ENCODE measurements at regions not wholly inside any gene's neighbourhood (a gene's known extent, or its start where the extent isn't known, plus 50 kb on each side); places are given as distances from the start of the nearest gene placed in this dataset.
"Not testable (repeated sequence)": the region's sequence is repeated elsewhere in the genome, so short reads cannot be mapped to it uniquely, and the experiment has no call there.

GRCh38 chrX:63270873-63271272, 80.3 kb downstream of the SPIN4 start:
- no peak for ATAC-seq
- TF ChIP-seq ISL1 (CRISPR knock-in tag; IDR thresholded peaks at IDR 0.05) = no peak
- no peak for TF ChIP-seq GLIS3 (CRISPR knock-in tag; IDR thresholded peaks at IDR 0.05)
- no peak for TF ChIP-seq PPARA (CRISPR knock-in tag; IDR thresholded peaks at IDR 0.05; ENCODE audit: borderline replicate concordance)
- no peak for TF ChIP-seq TCF4 (CRISPR knock-in tag; IDR thresholded peaks at IDR 0.05; ENCODE audit: borderline replicate concordance)
- no peak for TF ChIP-seq SNAI2 (CRISPR knock-in tag; IDR thresholded peaks at IDR 0.05)
- no peak for TF ChIP-seq ESRRG (CRISPR knock-in tag; IDR thresholded peaks at IDR 0.05)
- TF ChIP-seq OSR1 (CRISPR knock-in tag; IDR thresholded peaks at IDR 0.05) = no peak
- TF ChIP-seq, protein P1, sequence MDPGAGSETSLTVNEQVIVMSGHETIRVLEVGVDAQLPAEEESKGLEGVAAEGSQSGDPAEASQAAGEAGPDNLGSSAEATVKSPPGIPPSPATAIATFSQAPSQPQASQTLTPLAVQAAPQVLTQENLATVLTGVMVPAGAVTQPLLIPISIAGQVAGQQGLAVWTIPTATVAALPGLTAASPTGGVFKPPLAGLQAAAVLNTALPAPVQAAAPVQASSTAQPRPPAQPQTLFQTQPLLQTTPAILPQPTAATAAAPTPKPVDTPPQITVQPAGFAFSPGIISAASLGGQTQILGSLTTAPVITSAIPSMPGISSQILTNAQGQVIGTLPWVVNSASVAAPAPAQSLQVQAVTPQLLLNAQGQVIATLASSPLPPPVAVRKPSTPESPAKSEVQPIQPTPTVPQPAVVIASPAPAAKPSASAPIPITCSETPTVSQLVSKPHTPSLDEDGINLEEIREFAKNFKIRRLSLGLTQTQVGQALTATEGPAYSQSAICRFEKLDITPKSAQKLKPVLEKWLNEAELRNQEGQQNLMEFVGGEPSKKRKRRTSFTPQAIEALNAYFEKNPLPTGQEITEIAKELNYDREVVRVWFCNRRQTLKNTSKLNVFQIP (CRISPR knock-in tag; IDR thresholded peaks at IDR 0.05; ENCODE audit: borderline replicate concordance, low read depth) = no peak
- TF ChIP-seq RARB (CRISPR knock-in tag; IDR thresholded peaks at IDR 0.05) = no peak
- no peak for TF ChIP-seq TSHZ2 (CRISPR knock-in tag; IDR thresholded peaks at IDR 0.05)
- TF ChIP-seq ZC3H10 (CRISPR knock-in tag; IDR thresholded peaks at IDR 0.05) = no peak
- TF ChIP-seq ZFP3 (CRISPR knock-in tag; IDR thresholded peaks at IDR 0.05) = no peak
- no peak for TF ChIP-seq CSDC2 (CRISPR knock-in tag; IDR thresholded peaks at IDR 0.05)
- TF ChIP-seq ARNTL (CRISPR knock-in tag; IDR thresholded peaks at IDR 0.05; ENCODE audit: borderline replicate concordance, low read depth) = no peak
- TF ChIP-seq TOX (CRISPR knock-in tag; IDR thresholded peaks at IDR 0.05; ENCODE audit: borderline replicate concordance) = no peak

- TF ChIP-seq CSDC2 (CRISPR knock-in tag; IDR thresholded peaks at IDR 0.05) = no peak
- TF ChIP-seq BACH2 (CRISPR knock-in tag; IDR thresholded peaks at IDR 0.05; ENCODE audit: borderline replicate concordance) = no peak
- no peak for TF ChIP-seq RARB (CRISPR knock-in tag; IDR thresholded peaks at IDR 0.05)
- TF ChIP-seq GLIS3 (CRISPR knock-in tag; IDR thresholded peaks at IDR 0.05) = no peak
- TF ChIP-seq OSR1 (CRISPR knock-in tag; IDR thresholded peaks at IDR 0.05) = no peak
- ATAC-seq = no peak
These were observed 93.0 kb downstream of the SPIN4 start for GRCh38 chrX:63258144-63258543.

DNA sequence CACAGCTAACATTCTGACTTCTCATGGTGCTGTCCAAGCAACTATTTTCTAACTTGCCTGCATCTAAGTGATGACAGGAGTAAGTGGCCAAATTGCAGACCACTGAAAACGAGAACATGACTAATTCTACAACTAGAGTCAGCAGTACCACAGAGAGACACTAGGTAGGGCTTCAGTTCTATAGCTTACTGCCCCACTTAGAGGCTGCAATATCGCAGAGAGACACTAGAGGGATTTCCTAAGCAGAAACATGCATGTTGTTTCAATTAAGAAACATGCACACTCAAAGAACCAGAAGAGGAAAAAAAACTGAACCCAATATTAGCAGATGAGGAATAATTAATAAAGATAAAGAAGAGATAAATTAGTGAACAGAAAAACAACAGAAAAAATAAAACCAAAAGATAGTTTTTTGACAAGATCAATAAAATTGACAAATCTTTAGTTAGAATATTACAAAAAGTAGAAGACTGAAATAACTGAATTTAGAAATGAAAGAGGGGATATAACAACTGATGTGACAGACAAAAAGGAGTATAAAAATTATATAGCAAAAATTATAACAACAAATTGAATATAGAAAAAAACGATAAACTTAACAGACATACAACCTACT, 100.8 kb downstream of the SPIN4 start:
- peak; percentile 93 for ATAC-seq
- TF ChIP-seq ISL1 (CRISPR knock-in tag; IDR thresholded peaks at IDR 0.05) (no peak), TCF4 (CRISPR knock-in tag; IDR thresholded peaks at IDR 0.05; ENCODE audit: borderline replicate concordance) (peak; percentile 64; the same call in 1 of the 2 replicates)

GRCh38 chrX:63242689-63243088, 108.4 kb downstream of the SPIN4 start:
- not testable (repeated sequence) for ATAC-seq

DNA sequence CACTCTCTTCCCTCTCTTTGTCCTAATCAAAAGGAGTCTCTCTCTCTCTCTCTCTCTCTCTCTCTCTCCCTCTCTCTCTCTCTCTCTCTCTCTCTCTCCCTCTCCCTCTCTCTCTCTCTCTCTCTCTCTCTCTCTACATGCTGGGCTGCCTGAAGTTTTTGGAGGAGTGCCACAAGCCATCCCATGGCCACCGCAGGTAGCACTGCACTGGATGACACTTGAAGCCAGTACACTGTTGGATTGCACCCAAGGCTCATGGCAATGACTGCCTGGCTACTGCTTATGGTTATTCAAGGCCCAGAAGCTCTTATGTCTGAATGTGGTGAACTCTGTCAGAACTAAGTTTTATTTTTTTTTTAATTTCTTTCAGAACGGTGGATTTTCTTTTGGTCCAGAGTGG, 115.2 kb downstream of the SPIN4 start:
- not testable (repeated sequence) for ATAC-seq

GRCh38 chrX:63233013-63233412, 118.1 kb downstream of the SPIN4 start:
- not testable (repeated sequence) for ATAC-seq

GRCh38 chrX:63218202-63218601, 132.9 kb downstream of the SPIN4 start:
- ATAC-seq = not testable (repeated sequence)

- not testable (repeated sequence) for ATAC-seq
These were observed 133.6 kb downstream of the SPIN4 start for GRCh38 chrX:63217549-63217948.

- ATAC-seq = peak; percentile 54; the same call in 1 of the 3 replicates
These were observed 141.5 kb downstream of the SPIN4 start for GRCh38 chrX:63209645-63210044.

DNA sequence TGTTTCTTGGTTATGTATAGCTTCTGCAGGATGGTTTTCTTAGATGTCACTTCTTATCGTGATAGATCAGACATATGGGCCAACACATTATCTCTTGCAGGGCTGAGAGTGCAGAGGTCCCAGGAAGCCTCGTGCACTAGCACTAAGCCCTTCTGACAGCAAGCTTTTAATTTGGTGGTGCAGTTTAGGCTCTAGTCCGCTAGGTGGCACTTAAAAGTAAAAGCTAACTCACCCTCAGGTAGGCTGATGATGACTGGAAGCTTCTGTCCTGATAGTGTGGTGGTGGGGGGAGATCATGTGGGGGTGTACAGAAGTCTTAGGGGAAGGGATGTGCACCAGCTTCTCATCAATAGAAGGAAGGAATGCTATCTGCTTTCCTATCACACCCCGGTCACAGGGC, 142.0 kb downstream of the SPIN4 start:
- ATAC-seq = peak; percentile 41; the same call in 1 of the 3 replicates

DNA sequence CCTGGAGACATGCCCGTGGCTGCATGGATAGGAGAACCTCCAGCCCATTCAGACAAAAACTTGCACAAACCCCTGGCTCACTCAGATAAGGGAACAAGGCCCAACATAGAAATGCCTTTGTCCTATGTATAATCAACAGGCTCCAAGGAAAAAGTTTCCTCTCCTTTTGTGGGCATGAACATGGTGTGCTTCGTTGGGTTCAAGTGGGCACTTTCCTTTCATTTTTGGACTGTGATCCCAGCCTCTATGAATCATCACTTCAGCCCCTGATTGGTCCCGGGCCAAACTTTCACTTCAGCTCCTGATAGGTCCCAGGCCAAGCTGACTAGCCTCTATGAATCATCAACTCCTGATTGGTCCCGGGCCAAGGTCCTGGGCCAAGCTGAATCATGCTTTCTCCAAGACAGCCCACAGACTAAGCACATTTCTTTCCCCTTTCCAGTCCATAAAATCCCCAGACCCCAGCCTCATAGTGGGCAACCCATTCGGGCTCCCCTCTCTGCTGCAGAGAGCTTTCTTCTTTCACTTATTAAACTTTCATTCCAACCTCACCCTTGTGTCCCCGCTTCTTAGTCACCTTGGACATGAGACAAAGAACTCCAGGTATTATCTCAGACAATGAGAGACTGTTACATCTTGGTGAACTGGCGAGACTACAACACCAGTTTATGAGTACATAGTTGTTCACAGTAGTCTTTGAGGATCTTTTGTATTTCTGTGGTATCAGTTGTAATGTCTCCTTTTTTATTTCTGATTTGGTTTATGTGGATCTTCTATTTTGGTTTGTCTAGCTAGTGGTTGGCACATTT, 146.7 kb downstream of the SPIN4 start:
- peak; percentile 69 for ATAC-seq

DNA sequence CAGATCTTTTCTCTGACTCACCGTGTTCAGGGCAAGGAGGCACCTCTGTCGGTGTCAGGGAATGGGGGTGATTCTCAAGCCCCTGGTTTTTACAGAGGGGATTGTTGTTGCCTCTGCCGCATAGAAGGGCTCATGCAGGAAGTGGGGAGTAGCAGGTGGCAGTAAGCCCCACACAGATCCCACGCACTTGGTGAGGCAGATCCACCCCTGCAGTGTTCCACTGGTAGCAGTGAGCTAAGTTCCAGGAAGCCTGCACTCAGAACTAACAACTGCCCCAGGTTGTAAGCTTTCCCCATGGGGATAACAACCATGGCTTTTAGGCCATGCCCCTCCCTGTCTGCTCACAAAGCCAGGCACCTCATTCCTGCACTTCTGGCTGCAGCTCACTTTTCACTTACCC, 149.1 kb downstream of the SPIN4 start:
- ATAC-seq = not testable (repeated sequence)

GRCh38 chrX:63198693-63199092, 152.4 kb downstream of the SPIN4 start:
- not testable (repeated sequence) for ATAC-seq

Measured in SK-N-SH treated with all-trans-retinoic acid at 6 μM for 48 hours (cell line).